ENCODE measurements at regions not wholly inside any gene's neighbourhood (a gene's known extent, or its start where the extent isn't known, plus 50 kb on each side); places are given as distances from the start of the nearest gene placed in this dataset.

GRCh38 chr14:98966016-98966415, 306.0 kb downstream of the BCL11B start:
- Histone ChIP-seq H3K9me3 (ENCODE audit: control insufficient read depth in 2 of 3, insufficient read depth in 1 of 3, low read length in 3 of 3) (no peaks in the 10 kb centered on the region), H3K36me3 (ENCODE audit: control insufficient read depth in 2 of 3, insufficient read depth in 3 of 3, low read length in 3 of 3) (no peaks in the 10 kb centered on the region), H3K4me3 (ENCODE audit: low read length in 3 of 3) (no peak overlapping the region), H3K27me3 (ENCODE audit: control insufficient read depth, insufficient read depth, low read length) (no peaks in the 10 kb centered on the region), H3K4me1 (ENCODE audit: control insufficient read depth in 2 of 3, insufficient read depth in 2 of 3, low read depth in 1 of 3, low read length in 3 of 3) (no peaks in the 10 kb centered on the region), H3K9ac (ENCODE audit: low read length in 3 of 3) (no peak overlapping the region), H3K27ac (ENCODE audit: low read depth in 2 of 2, low read length in 2 of 2) (no peak overlapping the region)
- FAIRE-seq (no peak), DNase-seq (no peak)
- TF ChIP-seq, protein P1, sequence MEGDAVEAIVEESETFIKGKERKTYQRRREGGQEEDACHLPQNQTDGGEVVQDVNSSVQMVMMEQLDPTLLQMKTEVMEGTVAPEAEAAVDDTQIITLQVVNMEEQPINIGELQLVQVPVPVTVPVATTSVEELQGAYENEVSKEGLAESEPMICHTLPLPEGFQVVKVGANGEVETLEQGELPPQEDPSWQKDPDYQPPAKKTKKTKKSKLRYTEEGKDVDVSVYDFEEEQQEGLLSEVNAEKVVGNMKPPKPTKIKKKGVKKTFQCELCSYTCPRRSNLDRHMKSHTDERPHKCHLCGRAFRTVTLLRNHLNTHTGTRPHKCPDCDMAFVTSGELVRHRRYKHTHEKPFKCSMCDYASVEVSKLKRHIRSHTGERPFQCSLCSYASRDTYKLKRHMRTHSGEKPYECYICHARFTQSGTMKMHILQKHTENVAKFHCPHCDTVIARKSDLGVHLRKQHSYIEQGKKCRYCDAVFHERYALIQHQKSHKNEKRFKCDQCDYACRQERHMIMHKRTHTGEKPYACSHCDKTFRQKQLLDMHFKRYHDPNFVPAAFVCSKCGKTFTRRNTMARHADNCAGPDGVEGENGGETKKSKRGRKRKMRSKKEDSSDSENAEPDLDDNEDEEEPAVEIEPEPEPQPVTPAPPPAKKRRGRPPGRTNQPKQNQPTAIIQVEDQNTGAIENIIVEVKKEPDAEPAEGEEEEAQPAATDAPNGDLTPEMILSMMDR (IDR thresholded peaks at IDR 0.05; ENCODE audit: borderline replicate concordance, extremely low read depth, insufficient read depth): no peak
- intact Hi-C loops (cut with DNase I): no loop called here

GRCh38 chr14:98966475-98967162, 305.4 kb downstream of the BCL11B start:
- no peak for FAIRE-seq
- intact Hi-C loops (cut with DNase I): no loop called here

GRCh38 chr14:98974113-98974512, 297.9 kb downstream of the BCL11B start:
- DNase-seq: no peak
- TF ChIP-seq, protein P1 (IDR thresholded peaks at IDR 0.05; ENCODE audit: borderline replicate concordance, extremely low read depth, insufficient read depth): no peak
- Histone ChIP-seq H3K4me1 (ENCODE audit: control insufficient read depth in 2 of 3, insufficient read depth in 2 of 3, low read depth in 1 of 3, low read length in 3 of 3) (no peaks in the 10 kb centered on the region), H3K9me3 (ENCODE audit: control insufficient read depth in 2 of 3, insufficient read depth in 1 of 3, low read length in 3 of 3) (no peaks in the 10 kb centered on the region), H3K27me3 (ENCODE audit: control insufficient read depth, insufficient read depth, low read length) (no peaks in the 10 kb centered on the region), H3K9ac (ENCODE audit: low read length in 3 of 3) (no peak overlapping the region), H3K36me3 (ENCODE audit: control insufficient read depth in 2 of 3, insufficient read depth in 3 of 3, low read length in 3 of 3) (no peaks in the 10 kb centered on the region), H3K4me3 (ENCODE audit: low read length in 3 of 3) (no peak overlapping the region), H3K27ac (ENCODE audit: low read depth in 2 of 2, low read length in 2 of 2) (no peak overlapping the region)
- intact Hi-C loops (cut with DNase I): no loop called here
- no peak for FAIRE-seq

More at GRCh38 chr14:98966475-98967162, 305.4 kb downstream of the BCL11B start:
- Histone ChIP-seq H3K4me3 (ENCODE audit: low read length in 3 of 3) (no peak overlapping the region), H3K9ac (ENCODE audit: low read length in 3 of 3) (no peak overlapping the region), H3K4me1 (ENCODE audit: control insufficient read depth in 2 of 3, insufficient read depth in 2 of 3, low read depth in 1 of 3, low read length in 3 of 3) (no peaks in the 10 kb centered on the region), H3K9me3 (ENCODE audit: control insufficient read depth in 2 of 3, insufficient read depth in 1 of 3, low read length in 3 of 3) (no peaks in the 10 kb centered on the region), H3K27ac (ENCODE audit: low read depth in 2 of 2, low read length in 2 of 2) (no peak overlapping the region), H3K36me3 (ENCODE audit: control insufficient read depth in 2 of 3, insufficient read depth in 3 of 3, low read length in 3 of 3) (no peaks in the 10 kb centered on the region), H3K27me3 (ENCODE audit: control insufficient read depth, insufficient read depth, low read length) (no peaks in the 10 kb centered on the region)
- TF ChIP-seq, protein P1 (IDR thresholded peaks at IDR 0.05; ENCODE audit: borderline replicate concordance, extremely low read depth, insufficient read depth): no peak
- no peak for DNase-seq

- Histone ChIP-seq H3K9me3 (ENCODE audit: control insufficient read depth in 2 of 3, insufficient read depth in 1 of 3, low read length in 3 of 3) (no peaks in the 10 kb centered on the region), H3K4me3 (ENCODE audit: low read length in 3 of 3) (no peak overlapping the region), H3K36me3 (ENCODE audit: control insufficient read depth in 2 of 3, insufficient read depth in 3 of 3, low read length in 3 of 3) (no peaks in the 10 kb centered on the region), H3K9ac (ENCODE audit: low read length in 3 of 3) (no peak overlapping the region), H3K4me1 (ENCODE audit: control insufficient read depth in 2 of 3, insufficient read depth in 2 of 3, low read depth in 1 of 3, low read length in 3 of 3) (no peaks in the 10 kb centered on the region), H3K27me3 (ENCODE audit: control insufficient read depth, insufficient read depth, low read length) (no peaks in the 10 kb centered on the region), H3K27ac (ENCODE audit: low read depth in 2 of 2, low read length in 2 of 2) (no peak overlapping the region)
- intact Hi-C loops (cut with DNase I): no loop called here
- TF ChIP-seq, protein P1 (IDR thresholded peaks at IDR 0.05; ENCODE audit: borderline replicate concordance, extremely low read depth, insufficient read depth): no peak
- DNase-seq (no peak), FAIRE-seq (no peak)
Measured at GRCh38 chr14:98976271-98976670, 295.7 kb downstream of the BCL11B start.

Measured in kidney (tissue), 13 donors.